ENCODE measurements at regions not wholly inside any gene's neighbourhood (a gene's known extent, or its start where the extent isn't known, plus 50 kb on each side); places are given as distances from the start of the nearest gene placed in this dataset.
A peak's percentile ranks its signal among the peaks of the same experiment; 100 is the strongest.

GRCh38 chr21:25406887-25407579 lies 200.2 kb downstream of the MRPL39 start:
- H3K36me3 ChIP-seq (ENCODE audit: insufficient read depth, low read length), result no peaks in the 10 kb centered on the region
- H2AFZ ChIP-seq (ENCODE audit: low read length, unreplicated experiment), result no peak overlapping the region
- no peak overlapping the region for H3K27ac ChIP-seq (ENCODE audit: low read depth, low read length)

GRCh38 chr21:25405984-25406383 lies 201.3 kb downstream of the MRPL39 start:
- peaks cover 12% of the 10 kb centered on the region; the same call in 1 of the 2 replicates for H3K27me3 ChIP-seq (ENCODE audit: insufficient read depth, low read length)
- H3K4me3 ChIP-seq (ENCODE audit: low read depth, low read length), result no peak overlapping the region
- no peaks in the 10 kb centered on the region for H3K4me1 ChIP-seq (ENCODE audit: control insufficient read depth, insufficient read depth, low read length, unreplicated experiment)
- no peaks in the 10 kb centered on the region for H3K36me3 ChIP-seq (ENCODE audit: insufficient read depth, low read length)
- H3K27ac ChIP-seq (ENCODE audit: low read depth, low read length), result no peak overlapping the region
- no peaks in the 10 kb centered on the region for H3K79me2 ChIP-seq (ENCODE audit: control insufficient read depth, insufficient read depth, low read length, unreplicated experiment)
- no peak overlapping the region for H2AFZ ChIP-seq (ENCODE audit: low read length, unreplicated experiment)

More at GRCh38 chr21:25406887-25407579, 200.2 kb downstream of the MRPL39 start:
- H3K4me3 ChIP-seq (ENCODE audit: low read depth, low read length), result no peak overlapping the region
- peaks cover 12% of the 10 kb centered on the region; the same call in 1 of the 2 replicates for H3K27me3 ChIP-seq (ENCODE audit: insufficient read depth, low read length)
- H3K79me2 ChIP-seq (ENCODE audit: control insufficient read depth, insufficient read depth, low read length, unreplicated experiment), result no peaks in the 10 kb centered on the region
- H3K4me1 ChIP-seq (ENCODE audit: control insufficient read depth, insufficient read depth, low read length, unreplicated experiment), result no peaks in the 10 kb centered on the region

- H3K79me2 ChIP-seq (ENCODE audit: control insufficient read depth, insufficient read depth, low read length, unreplicated experiment), result no peaks in the 10 kb centered on the region
- 0 out of 2 replicates have a peak, but pooled peaks cover 4% of the 10 kb centered on the region for H3K27me3 ChIP-seq (ENCODE audit: insufficient read depth, low read length)
- H3K4me1 ChIP-seq (ENCODE audit: control insufficient read depth, insufficient read depth, low read length, unreplicated experiment), result no peaks in the 10 kb centered on the region
- no peak overlapping the region for H3K27ac ChIP-seq (ENCODE audit: low read depth, low read length)
- no peak overlapping the region for H2AFZ ChIP-seq (ENCODE audit: low read length, unreplicated experiment)
- H3K36me3 ChIP-seq (ENCODE audit: insufficient read depth, low read length), result no peaks in the 10 kb centered on the region
- H3K4me3 ChIP-seq (ENCODE audit: low read depth, low read length), result no peak overlapping the region
Measured at GRCh38 chr21:25402134-25402961, 204.9 kb downstream of the MRPL39 start.

GRCh38 chr21:25400427-25400826 lies 206.9 kb downstream of the MRPL39 start:
- H2AFZ ChIP-seq (ENCODE audit: low read length, unreplicated experiment), result no peak overlapping the region
- no peaks in the 10 kb centered on the region for H3K36me3 ChIP-seq (ENCODE audit: insufficient read depth, low read length)
- no peaks in the 10 kb centered on the region for H3K4me1 ChIP-seq (ENCODE audit: control insufficient read depth, insufficient read depth, low read length, unreplicated experiment)
- no peak overlapping the region for H3K27ac ChIP-seq (ENCODE audit: low read depth, low read length)
- H3K27me3 ChIP-seq (ENCODE audit: insufficient read depth, low read length), result 0 out of 2 replicates have a peak, but pooled peaks cover 4% of the 10 kb centered on the region
- no peak overlapping the region for H3K4me3 ChIP-seq (ENCODE audit: low read depth, low read length)
- no peaks in the 10 kb centered on the region for H3K79me2 ChIP-seq (ENCODE audit: control insufficient read depth, insufficient read depth, low read length, unreplicated experiment)

GRCh38 chr21:25398630-25399029 lies 208.7 kb downstream of the MRPL39 start:
- H3K27me3 ChIP-seq (ENCODE audit: insufficient read depth, low read length), result 0 out of 2 replicates have a peak, but pooled peaks cover 4% of the 10 kb centered on the region
- no peaks in the 10 kb centered on the region for H3K4me1 ChIP-seq (ENCODE audit: control insufficient read depth, insufficient read depth, low read length, unreplicated experiment)
- no peak overlapping the region for H3K4me3 ChIP-seq (ENCODE audit: low read depth, low read length)
- H3K27ac ChIP-seq (ENCODE audit: low read depth, low read length), result no peak overlapping the region
- no peaks in the 10 kb centered on the region for H3K36me3 ChIP-seq (ENCODE audit: insufficient read depth, low read length)
- no peaks in the 10 kb centered on the region for H3K79me2 ChIP-seq (ENCODE audit: control insufficient read depth, insufficient read depth, low read length, unreplicated experiment)
- no peak overlapping the region for H2AFZ ChIP-seq (ENCODE audit: low read length, unreplicated experiment)

- Histone ChIP-seq H3K27me3 (ENCODE audit: insufficient read depth, low read length) (no peaks in the 10 kb centered on the region), H3K27ac (ENCODE audit: low read depth, low read length) (no peak overlapping the region), H2AFZ (ENCODE audit: low read length, unreplicated experiment) (no peak overlapping the region)
Measured at GRCh38 chr21:25396135-25396711, 211.1 kb downstream of the MRPL39 start.

GRCh38 chr21:25391777-25392176 lies 215.5 kb downstream of the MRPL39 start:
- Histone ChIP-seq H2AFZ (ENCODE audit: low read length, unreplicated experiment) (no peak overlapping the region), H3K27me3 (ENCODE audit: insufficient read depth, low read length) (no peaks in the 10 kb centered on the region), H3K36me3 (ENCODE audit: insufficient read depth, low read length) (no peaks in the 10 kb centered on the region), H3K4me1 (ENCODE audit: control insufficient read depth, insufficient read depth, low read length, unreplicated experiment) (no peaks in the 10 kb centered on the region), H3K27ac (ENCODE audit: low read depth, low read length) (no peak overlapping the region), H3K79me2 (ENCODE audit: control insufficient read depth, insufficient read depth, low read length, unreplicated experiment) (no peaks in the 10 kb centered on the region), H3K4me3 (ENCODE audit: low read depth, low read length) (no peak overlapping the region)

More at GRCh38 chr21:25396135-25396711, 211.1 kb downstream of the MRPL39 start:
- H3K36me3 ChIP-seq (ENCODE audit: insufficient read depth, low read length), result no peaks in the 10 kb centered on the region
- H3K79me2 ChIP-seq (ENCODE audit: control insufficient read depth, insufficient read depth, low read length, unreplicated experiment), result no peaks in the 10 kb centered on the region
- no peaks in the 10 kb centered on the region for H3K4me1 ChIP-seq (ENCODE audit: control insufficient read depth, insufficient read depth, low read length, unreplicated experiment)
- no peak overlapping the region for H3K4me3 ChIP-seq (ENCODE audit: low read depth, low read length)

GRCh38 chr21:25390701-25391100 lies 216.6 kb downstream of the MRPL39 start:
- H3K4me3 ChIP-seq (ENCODE audit: low read depth, low read length), result no peak overlapping the region
- H3K4me1 ChIP-seq (ENCODE audit: control insufficient read depth, insufficient read depth, low read length, unreplicated experiment), result no peaks in the 10 kb centered on the region
- no peak overlapping the region for H3K27ac ChIP-seq (ENCODE audit: low read depth, low read length)
- H3K27me3 ChIP-seq (ENCODE audit: insufficient read depth, low read length), result no peaks in the 10 kb centered on the region
- H2AFZ ChIP-seq (ENCODE audit: low read length, unreplicated experiment), result no peak overlapping the region
- no peaks in the 10 kb centered on the region for H3K79me2 ChIP-seq (ENCODE audit: control insufficient read depth, insufficient read depth, low read length, unreplicated experiment)
- no peaks in the 10 kb centered on the region for H3K36me3 ChIP-seq (ENCODE audit: insufficient read depth, low read length)

- H3K27me3 ChIP-seq (ENCODE audit: insufficient read depth, low read length), result no peaks in the 10 kb centered on the region
- no peaks in the 10 kb centered on the region for H3K36me3 ChIP-seq (ENCODE audit: insufficient read depth, low read length)
- no peak overlapping the region for H3K4me3 ChIP-seq (ENCODE audit: low read depth, low read length)
- H2AFZ ChIP-seq (ENCODE audit: low read length, unreplicated experiment), result no peak overlapping the region
- H3K79me2 ChIP-seq (ENCODE audit: control insufficient read depth, insufficient read depth, low read length, unreplicated experiment), result no peaks in the 10 kb centered on the region
- H3K4me1 ChIP-seq (ENCODE audit: control insufficient read depth, insufficient read depth, low read length, unreplicated experiment), result peaks cover 3% of the 10 kb centered on the region
- no peak overlapping the region for H3K27ac ChIP-seq (ENCODE audit: low read depth, low read length)
Measured at GRCh38 chr21:25387665-25388064, 219.6 kb downstream of the MRPL39 start.

GRCh38 chr21:25385911-25386474 lies 221.3 kb downstream of the MRPL39 start:
- Histone ChIP-seq H3K27ac (ENCODE audit: low read depth, low read length) (no peak overlapping the region), H3K4me3 (ENCODE audit: low read depth, low read length) (no peak overlapping the region), H3K4me1 (ENCODE audit: control insufficient read depth, insufficient read depth, low read length, unreplicated experiment) (peaks cover 3% of the 10 kb centered on the region), H3K27me3 (ENCODE audit: insufficient read depth, low read length) (no peaks in the 10 kb centered on the region), H2AFZ (ENCODE audit: low read length, unreplicated experiment) (peak overlapping the region; percentile 4), H3K79me2 (ENCODE audit: control insufficient read depth, insufficient read depth, low read length, unreplicated experiment) (no peaks in the 10 kb centered on the region), H3K36me3 (ENCODE audit: insufficient read depth, low read length) (no peaks in the 10 kb centered on the region)

All from ACC112 (cell line).